NB4 (cell line): ENCODE measurements at regions not wholly inside any gene's neighbourhood (a gene's known extent, or its start where the extent isn't known, plus 50 kb on each side); places are given as distances from the start of the nearest gene placed in this dataset.
"Not testable (repeated sequence)": the region's sequence is repeated elsewhere in the genome, so short reads cannot be mapped to it uniquely, and the experiment has no call there.

Experiments
- MYC ChIP-seq: IDR thresholded peaks from 2 replicates; pipeline ENCODE4 v1.6.1; 2011; ENCODE audit warnings: low read depth, low read length
- POLR2A ChIP-seq: IDR thresholded peaks from 2 replicates; pipeline ENCODE4 v1.6.1; 2011; ENCODE audit warnings: mild to moderate bottlenecking; ENCODE audit not compliant: insufficient read length; ENCODE audit errors: extremely low read depth
- TF ChIP-seq, protein P1 (sequence below): IDR thresholded peaks from one replicate; pipeline ENCODE4 v1.5.1; 2012; ENCODE audit warnings: low read depth, low read length
- TF ChIP-seq, protein P2 (sequence below): IDR thresholded peaks from 2 replicates; pipeline ENCODE4 v1.6.1; 2011; ENCODE audit warnings: low read depth, low read length

GRCh38 chrX:97915390-97915789, 1031.7 kb downstream of the RPA4 start:
- TF ChIP-seq POLR2A, MYC: not testable (repeated sequence)
- TF ChIP-seq, protein P1, sequence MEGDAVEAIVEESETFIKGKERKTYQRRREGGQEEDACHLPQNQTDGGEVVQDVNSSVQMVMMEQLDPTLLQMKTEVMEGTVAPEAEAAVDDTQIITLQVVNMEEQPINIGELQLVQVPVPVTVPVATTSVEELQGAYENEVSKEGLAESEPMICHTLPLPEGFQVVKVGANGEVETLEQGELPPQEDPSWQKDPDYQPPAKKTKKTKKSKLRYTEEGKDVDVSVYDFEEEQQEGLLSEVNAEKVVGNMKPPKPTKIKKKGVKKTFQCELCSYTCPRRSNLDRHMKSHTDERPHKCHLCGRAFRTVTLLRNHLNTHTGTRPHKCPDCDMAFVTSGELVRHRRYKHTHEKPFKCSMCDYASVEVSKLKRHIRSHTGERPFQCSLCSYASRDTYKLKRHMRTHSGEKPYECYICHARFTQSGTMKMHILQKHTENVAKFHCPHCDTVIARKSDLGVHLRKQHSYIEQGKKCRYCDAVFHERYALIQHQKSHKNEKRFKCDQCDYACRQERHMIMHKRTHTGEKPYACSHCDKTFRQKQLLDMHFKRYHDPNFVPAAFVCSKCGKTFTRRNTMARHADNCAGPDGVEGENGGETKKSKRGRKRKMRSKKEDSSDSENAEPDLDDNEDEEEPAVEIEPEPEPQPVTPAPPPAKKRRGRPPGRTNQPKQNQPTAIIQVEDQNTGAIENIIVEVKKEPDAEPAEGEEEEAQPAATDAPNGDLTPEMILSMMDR = not testable (repeated sequence)
- TF ChIP-seq, protein P2, sequence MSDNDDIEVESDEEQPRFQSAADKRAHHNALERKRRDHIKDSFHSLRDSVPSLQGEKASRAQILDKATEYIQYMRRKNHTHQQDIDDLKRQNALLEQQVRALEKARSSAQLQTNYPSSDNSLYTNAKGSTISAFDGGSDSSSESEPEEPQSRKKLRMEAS = not testable (repeated sequence)
